NCI-H2227 treated with DMSO at 0.1 percent for 48 hours (cell line): ENCODE measurements at regions not wholly inside any gene's neighbourhood (a gene's known extent, or its start where the extent isn't known, plus 50 kb on each side); places are given as distances from the start of the nearest gene placed in this dataset.
A peak's percentile ranks its signal among the peaks of the same experiment; 100 is the strongest.
"Not testable (repeated sequence)": the region's sequence is repeated elsewhere in the genome, so short reads cannot be mapped to it uniquely, and the experiment has no call there.

Experiments used
- DNase-seq: peaks from one replicate; lab custom pipeline; 2025; lab: John Stamatoyannopoulos, UW

DNA sequence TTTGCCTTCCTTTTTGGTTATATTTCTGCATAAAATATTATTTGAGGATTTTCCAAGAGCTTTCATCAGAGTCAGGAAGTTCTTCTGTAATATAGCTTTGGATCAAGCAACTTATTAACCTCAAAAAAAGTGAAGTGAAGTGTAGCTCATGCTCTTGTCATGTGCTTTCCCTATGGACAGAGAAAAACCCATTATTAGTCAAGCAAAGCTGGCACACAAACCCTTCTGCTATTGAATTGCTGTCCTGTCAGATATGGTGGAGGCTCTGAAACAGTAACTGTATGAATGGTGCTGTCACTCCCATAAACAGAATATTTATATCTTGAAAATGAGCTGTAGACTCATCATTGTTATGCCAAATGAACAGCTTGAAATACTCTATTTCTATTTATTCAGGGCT is 1533.3 kb downstream of the RPIA start:
- DNase-seq: not testable (repeated sequence)

DNA sequence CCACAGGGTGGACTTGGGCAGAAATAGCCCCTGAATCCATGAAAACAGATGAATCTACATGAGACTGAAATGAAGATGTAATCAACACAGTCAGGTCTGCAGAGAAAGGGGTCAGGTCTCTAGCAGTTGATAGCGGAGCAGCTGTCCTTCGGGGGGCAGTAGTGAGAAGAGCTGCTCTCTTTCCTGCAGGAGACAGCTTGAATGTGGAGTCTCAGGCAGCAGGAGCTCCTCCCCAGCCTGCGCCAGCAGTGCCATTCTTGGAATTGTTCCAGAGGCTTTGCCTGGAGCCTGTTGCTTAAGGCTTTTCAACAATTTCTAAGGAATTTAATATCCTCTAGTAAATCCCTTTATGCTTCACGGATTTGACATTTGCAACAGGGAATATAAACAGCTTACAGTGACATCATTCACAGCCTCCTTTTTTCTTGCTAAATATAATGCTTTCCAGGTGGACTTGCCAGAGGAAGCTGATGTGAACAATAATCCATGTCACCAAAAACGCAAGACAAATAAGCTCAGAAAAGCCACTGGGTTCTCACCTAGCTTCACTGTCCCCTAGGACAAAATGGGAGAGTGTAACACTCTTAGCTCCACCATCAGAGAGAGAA is 1535.1 kb downstream of the RPIA start:
- DNase-seq: not testable (repeated sequence)

DNA sequence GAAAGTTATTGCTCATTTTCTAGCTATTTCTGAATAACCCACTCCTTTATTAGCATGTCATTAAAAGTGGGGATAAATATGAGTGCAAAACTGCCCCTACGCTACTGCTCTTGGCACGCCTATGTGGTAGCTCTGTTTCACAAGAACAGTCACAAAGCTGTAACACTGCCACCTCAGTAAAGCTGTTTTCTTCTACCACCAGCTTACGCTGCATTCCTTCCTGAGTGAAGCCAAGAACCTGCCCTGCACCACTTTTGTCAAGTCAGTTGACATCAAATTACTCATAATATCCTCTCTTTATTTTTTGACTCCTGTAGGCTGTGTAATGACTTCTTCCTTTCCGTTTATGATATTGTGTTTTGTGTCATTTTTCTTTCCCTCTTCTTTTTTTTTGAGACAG is 1539.7 kb downstream of the RPIA start:
- not testable (repeated sequence) for DNase-seq

DNA sequence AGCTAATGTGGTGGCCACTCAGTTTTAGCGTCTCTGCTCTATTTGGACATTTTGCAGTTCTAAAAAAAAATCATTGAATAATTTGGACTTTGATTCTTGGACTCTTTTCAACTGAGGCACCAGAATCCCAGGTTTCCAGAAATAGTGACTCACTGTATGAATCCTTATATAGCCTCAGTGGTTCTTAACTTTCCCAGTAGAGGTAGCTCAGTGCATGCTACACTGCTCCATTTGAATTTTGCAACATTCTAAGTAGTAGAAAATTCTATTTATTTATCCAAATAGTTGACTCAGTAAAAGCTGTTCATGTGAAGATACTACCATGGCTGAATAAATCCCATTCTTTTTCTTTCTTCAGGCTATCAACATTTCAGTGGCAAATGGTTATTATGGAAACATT is 1544.0 kb downstream of the RPIA start:
- not testable (repeated sequence) for DNase-seq

DNA sequence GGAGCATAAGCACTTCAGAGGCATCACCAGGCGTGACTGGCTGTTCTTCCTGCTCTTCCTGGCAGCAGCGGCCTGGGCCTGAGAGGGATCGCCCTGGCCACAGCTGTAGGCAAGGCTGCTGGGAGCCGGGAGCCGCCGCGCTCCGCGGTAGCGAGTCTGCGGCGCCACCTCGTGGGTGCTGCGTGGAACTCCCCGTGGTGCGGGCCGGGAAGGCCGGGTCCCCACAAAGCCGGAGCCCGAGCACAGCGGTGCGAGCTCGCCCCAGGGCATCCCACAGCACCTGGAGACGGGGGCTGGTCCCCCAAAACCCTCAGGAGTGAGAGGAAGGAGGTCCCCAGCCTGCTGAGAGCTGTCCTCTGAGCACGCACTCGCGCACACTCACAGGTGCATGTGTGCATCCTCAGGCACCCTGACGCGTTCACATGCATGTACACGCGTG is 1546.5 kb downstream of the RPIA start:
- DNase-seq: peak; percentile 1

DNA sequence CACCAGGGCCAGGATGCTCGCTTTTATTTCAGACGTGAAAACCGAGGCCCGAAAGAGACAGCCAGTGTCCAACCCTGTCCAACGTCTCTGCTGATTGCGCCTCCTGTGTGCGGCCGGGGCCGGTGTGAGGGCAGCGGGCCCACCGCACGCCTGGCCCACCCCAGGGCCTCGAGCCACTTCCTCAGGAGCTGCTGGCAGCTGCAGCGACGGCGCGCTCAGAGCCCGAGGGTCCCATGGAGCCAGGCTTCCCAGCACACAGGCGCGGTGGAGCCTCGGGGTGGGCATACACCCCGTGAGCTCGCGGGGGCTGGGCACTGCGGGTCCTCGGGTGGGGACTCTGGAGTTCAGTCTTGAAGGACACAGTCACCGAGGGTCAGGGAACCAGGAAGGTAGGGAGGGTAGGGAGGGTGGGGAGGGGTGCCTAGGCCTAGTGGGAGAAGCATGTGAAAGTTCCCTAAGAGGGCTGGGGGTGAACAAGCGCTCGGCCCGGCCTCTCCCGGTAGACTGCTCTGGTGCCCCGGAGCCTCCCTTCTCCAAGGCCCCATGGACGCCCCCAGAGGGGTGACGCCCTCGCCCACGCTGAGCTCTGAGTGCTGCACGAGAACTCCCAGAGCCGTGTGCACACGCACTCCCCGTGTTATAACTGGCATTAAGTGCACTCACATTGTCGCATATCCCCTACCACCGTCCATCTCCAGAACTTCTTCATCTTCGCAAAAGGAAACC is 1547.2 kb downstream of the RPIA start:
- DNase-seq: not testable (repeated sequence)

DNA sequence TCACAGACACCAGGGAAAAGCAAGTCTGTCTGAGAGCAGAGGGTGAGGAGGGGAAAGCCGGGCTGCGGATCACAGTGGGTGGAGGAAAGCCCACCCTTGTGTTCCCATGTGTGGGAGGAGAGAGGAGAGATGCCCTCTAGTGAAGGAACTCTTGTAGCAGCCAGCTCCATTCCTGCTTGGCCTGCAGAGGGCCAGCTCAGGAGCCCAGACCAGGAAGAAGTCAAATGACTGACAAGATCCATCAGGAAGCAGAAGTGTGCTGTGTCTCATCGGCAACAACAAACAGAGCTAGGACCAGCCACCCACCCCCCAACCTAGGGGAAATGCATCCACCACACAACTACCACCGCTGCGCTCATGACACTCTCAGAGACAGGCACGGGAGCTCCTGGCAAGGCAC is 1548.3 kb downstream of the RPIA start:
- not testable (repeated sequence) for DNase-seq

DNA sequence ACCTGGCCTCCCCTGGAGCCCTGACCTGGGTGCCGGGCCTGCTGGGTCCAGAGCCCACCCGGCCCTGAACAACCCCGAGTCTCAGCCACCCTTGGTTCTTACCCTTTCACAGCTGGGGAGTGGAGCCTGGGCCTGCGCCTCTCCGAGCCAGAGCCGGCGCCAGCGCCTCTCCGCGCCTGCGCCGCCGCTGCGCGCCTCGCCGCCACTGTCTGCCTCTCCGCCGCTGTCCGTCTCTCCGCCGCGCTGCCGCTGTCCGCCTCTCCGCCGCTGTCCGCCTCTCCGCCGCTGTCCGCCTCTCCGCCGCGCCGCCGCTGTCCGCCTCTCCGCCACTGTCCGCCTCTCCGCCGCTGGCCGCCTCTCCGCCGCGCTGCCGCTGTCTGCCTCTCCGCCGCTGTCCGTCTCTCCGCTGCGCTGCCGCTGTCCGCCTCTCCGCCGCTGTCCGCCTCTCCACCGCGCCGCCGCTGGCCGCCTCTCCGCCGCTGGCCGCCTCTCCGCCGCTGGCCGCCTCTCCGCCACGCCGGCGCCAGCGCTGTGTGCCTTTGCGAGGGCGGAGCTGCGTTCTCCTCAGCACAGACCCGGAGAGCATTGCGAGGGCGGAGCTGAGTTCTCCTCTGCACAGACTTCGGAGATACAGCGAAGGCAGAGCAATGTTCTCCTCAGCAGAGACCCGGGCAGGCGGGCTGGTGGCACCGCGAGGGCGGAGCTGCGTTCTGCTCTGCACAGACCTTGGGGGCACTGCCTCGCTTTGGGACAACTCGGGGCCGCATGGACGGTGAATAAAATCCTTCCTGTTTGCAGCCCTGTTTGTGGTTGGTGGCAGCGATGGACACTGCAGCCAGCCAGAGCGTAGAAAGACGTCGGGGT is 1553.7 kb downstream of the RPIA start:
- DNase-seq: not testable (repeated sequence)

DNA sequence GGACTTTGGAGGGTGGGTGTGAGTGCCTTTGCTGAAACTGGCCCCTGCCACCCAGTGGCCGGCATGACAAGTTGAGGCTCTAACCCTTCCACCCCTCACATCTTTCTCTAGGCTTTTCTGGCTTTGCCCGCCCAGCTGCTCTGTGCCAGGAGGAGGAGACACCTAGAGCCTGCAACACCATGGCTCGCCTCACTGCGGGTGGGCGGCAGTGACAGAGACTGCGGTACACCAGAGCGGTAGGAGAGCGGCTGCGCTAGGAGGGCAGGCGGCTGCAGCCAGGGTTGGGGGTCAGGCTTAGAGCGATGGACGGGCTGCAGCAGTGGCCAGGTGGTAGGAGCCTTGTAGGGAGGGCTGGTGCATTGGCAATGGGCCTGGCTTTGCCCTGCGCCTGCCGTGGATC is 1556.9 kb downstream of the RPIA start:
- not testable (repeated sequence) for DNase-seq

DNA sequence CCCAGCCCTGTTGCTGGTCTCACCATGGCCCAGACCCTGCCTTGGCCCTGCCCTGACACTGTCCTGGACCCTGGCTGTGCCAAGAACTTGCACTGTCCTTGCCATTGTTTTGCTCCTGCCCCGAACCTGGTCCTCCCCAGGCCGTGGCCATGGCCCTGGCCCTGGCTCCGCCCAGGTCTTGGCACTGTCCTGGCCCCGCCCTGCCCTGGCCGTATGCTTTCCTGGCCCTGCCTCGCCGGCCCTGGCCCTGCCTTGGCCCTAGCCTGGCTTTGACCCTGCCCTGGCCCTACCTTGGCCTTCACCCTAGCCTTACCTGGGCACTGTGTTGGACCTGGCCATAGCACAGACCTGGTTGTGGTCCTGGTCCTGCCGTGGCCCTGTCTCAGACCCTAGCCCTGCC is 1558.9 kb downstream of the RPIA start:
- DNase-seq: not testable (repeated sequence)

DNA sequence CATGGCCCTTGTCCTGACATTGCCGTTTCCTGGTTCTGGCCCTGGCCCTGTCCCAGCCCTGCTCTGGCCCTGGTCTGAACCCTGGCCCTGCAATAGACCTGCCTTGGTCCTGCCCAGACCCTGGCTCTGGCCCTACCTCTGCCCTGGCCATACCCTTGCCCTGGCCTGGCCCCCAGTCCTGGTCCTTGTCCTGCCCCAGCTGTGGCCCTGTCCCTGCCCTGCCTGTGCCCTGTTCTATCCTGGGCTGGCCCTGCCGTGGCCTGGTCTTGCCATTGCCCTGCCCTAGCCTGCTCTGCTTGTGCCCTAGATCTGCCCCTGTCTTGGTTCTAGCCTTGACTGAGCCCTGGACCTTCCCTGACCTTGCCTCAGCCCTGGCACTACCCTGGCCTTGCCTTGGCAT is 1560.1 kb downstream of the RPIA start:
- DNase-seq: not testable (repeated sequence)

DNA sequence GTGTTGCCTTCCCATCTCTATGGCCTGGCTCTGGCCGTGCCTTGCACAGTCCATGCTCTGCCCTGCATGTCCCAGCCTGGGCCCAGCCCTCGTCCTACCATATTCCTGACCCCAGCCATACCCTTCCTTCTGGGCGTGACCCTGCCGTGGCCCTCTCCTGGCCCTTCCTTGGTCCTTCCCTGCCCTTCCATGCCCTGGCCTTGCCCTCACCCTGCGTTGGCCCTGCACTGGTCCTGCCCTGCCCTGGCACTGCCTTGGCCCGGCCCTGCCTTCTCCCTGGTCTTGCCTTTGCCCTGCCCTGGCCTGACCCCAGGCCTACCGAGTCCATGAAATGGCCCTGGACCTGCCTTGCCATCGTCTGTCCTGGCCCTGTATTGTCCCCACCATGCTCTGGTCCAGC is 1561.8 kb downstream of the RPIA start:
- DNase-seq: not testable (repeated sequence)

DNA sequence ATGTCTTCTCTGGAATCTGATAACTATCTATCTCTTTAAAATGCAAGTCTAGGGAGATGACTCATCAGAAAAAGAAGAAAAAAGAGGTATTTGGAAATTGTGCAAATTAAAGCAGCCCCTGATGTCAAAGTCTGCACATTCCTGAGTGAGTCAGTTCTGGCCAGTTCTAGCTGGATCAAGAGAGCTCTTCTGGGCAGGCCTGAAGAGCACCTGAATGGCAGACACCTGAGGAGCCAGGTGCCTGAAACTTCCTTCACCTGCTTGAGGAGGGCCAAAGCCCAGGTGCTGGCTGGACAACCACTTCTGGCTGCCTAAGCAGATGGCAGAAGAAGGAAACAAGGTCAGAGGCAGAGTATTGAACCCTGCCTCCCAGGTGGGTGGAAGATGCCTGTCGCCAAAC is 1575.4 kb downstream of the RPIA start:
- DNase-seq: not testable (repeated sequence)

DNA sequence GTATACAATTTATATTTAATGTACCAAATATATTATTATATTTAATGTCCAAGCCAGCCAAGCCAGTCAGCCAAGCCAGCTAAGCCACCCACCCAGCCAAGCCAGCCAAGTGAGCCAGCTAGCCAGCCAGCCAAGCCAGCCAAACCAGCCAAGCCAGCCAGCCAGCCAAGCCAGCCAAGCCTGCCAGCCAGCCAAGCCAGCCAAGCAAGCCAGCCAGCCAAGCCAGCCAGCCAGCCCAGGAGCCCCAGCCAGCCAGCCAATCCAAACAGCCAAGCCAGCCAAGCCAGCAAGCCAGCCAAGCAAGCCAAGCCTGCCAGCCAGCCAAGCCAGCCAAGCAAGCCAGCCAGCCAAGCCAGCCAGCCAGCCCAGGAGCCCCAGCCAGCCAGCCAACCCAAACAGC is 1596.3 kb downstream of the RPIA start:
- not testable (repeated sequence) for DNase-seq

DNA sequence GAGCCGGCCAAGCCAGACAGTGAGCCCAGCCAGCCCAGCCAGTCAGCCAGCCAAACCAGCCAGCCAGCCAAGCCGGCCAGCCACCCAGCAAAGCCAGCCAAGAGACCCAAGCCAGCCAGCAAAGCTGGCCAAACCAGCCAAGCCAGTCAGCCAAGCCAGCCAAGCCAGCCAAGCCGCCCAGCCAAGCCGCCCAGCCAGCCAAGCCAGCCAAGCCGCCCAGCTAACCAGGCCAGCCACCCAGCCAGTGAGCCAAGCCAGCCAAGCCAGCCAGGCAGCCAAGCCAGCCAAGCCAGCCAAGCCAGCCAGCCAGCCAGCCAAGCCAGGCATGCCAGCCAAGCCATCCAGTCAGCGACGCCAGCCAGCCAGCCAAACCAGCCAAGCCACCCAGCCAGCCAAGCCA is 1596.9 kb downstream of the RPIA start:
- not testable (repeated sequence) for DNase-seq

DNA sequence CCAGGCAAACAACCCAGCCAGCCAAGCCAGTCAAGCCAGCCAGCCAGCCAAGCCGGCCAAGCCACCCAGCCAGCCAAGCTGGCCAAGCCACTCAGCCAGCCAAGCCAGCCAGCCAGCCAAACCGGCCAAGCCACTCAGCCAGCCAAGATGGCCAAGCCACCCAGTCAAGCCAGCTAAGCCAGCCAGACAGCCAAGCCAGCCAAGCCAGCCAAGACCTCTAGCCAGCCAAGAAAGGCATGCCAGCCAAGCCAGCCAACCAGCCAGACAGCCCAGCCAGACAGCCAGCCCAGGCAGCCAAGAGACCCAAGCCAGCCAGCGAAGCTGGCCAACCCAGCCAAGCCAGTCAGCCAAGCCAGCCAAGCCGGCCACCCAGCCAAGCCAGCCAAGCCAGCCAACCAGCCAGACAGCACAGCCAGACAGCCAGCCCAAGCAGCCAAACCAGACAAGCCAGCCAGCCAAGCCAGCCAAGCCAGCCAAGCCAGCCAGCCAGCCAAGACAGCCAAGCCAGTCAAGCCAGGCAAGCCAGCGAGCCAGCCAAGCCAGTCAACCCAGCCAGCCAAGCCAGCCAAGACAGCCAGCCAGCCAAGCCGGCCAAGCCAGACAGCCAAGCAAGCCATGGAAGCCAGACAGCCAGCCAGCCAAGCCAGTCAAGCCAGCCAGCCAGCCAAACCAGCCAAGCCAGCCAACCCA is 1598.0 kb downstream of the RPIA start:
- DNase-seq: not testable (repeated sequence)

DNA sequence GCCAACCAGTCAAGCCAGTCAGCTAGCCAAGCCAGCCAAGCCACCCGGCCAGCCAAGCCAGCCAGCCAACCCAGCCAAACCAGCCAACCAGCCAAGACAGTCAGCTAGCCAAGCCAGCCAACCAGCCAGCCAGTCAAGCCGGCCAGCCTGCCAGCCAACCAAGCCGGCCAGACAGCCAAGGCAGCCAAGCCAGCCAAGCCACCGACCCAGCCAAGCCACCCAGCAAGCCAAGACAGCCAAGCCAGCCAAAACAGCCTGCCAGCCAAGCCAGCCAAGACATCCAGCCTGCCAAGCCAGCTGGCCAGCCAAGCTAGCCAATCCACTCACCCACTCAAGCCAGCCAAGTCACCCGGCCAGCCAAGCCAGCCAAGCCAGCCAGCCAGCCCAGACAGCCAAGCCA is 1599.2 kb downstream of the RPIA start:
- not testable (repeated sequence) for DNase-seq

DNA sequence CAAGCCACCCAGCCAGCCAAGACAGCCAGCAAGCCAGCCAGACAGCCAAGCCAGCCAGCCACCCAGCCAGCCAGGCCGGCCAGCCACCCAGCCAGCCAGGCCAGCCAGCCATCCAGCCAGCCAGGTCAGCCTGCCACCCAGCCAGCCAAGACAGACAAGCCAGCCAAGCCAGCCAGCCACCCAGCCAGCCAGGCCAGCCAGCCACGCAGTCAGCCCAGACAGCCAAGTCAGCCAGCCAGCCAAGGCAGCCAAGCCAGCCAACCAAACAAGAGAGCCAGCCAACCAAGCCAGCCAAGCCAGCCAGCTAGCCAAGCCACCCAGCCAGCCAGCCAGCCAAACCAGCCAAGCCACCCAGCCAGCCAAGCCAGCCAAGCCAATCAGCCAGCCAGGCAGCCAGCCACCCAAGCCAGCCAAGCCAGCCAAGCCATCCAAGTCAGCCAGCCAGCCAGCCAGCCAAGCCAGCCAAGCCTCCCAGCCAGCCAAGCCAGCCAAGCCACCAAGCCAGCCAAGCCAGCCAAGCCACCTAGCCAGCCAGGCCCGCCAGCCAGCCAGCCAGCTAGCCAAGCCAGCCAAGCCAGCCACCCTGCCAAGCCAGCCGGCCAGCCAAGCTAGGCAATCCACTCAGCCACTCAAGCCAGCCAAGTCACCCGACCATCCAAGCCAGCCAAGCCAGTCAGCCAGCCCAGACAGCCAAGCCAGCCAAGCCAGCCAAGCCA is 1599.9 kb downstream of the RPIA start:
- DNase-seq: not testable (repeated sequence)

DNA sequence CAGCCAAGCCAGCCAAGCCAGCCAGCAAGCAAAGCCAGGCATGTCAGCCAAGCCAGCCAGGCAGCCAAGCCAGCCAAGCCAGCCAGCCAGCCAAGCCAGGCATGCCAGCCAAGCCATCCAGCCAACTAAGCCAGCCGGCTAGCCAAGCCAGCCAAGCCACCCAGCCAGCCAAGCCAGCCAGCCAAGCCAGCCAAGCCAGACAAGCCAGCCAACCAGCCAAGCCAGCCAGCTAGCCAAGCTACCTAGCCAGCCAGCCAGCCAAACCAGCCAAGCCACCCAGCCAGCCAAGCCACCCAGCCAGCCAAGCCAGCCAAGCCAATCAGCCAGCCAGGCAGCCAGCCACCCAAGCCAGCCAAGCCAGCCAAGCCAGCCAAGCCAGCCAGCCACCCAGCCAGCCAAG is 1600.5 kb downstream of the RPIA start:
- DNase-seq: not testable (repeated sequence)

DNA sequence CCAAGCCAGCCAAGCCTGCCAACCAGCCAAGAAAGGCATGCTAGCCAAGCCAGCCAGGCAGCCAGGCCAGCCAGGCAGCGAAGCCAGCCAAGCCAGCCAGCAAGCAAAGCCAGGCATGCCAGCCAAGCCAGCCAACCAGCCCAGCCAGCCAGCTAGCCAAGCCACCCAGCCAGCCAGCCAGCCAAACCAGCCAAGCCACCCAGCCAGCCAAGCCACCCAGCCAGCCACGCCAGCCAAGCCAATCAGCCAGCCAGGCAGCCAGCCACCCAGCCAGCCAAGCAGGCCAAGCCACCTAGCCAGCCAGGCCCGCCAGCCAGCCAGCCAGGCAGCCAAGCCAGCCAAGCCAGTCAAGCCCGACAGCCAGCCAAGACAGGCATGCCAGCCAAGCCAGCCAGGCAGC is 1601.0 kb downstream of the RPIA start:
- DNase-seq: not testable (repeated sequence)

DNA sequence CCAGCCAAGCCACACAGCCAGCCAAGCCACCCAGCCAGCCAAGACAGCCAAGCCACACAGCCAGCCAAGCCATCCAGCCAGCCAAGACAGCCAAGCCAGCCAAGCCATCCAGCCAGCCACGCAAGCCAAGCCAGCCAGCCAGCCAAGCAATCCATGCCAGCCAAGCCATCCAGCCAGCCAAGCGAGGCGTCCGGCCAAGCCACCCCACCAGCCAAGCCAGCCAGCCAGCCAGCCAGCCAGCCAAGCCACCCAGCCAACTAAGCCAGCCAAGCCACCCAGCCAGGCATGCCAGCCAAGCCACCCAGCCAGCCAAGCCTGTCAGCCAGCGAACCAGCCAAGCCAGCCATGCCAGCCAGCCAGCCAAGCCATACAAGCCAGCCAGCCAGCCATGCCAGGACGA is 1601.8 kb downstream of the RPIA start:
- DNase-seq: not testable (repeated sequence)
